Liver (tissue), 8 donors: ENCODE measurements at regions not wholly inside any gene's neighbourhood (a gene's known extent, or its start where the extent isn't known, plus 50 kb on each side); places are given as distances from the start of the nearest gene placed in this dataset.

Experiments
- DNase-seq: peaks from one replicate; pipeline ENCODE4 v3.0.0-alpha.2; 2017; ENCODE audit warnings: low spot score
- H3K27ac ChIP-seq, 2 donors: one replicate each; pipeline ENCODE4 v1.7.0; 2013; ENCODE audit warnings: inconsistent platforms in 2 of 2, low read length in 2 of 2, control low read depth in 1 of 2, low read depth in 1 of 2, mild to moderate bottlenecking in 1 of 2
- H3K27me3 ChIP-seq, 4 donors: one replicate each; pipeline versions ENCODE4 v1.6.1 to v1.7.0; 2013; ENCODE audit warnings: low read length in 3 of 4, inconsistent platforms in 1 of 4, mild to moderate bottlenecking in 1 of 4, moderate library complexity in 1 of 4; ENCODE audit not compliant: control insufficient read depth in 4 of 4, insufficient read depth in 4 of 4
- H3K36me3 ChIP-seq, 4 donors: one replicate each; pipeline versions ENCODE4 v1.6.1 to v1.7.0; 2013; ENCODE audit warnings: low read length in 3 of 4, mild to moderate bottlenecking in 3 of 4, low read depth in 1 of 4, moderate library complexity in 1 of 4; ENCODE audit not compliant: control insufficient read depth in 4 of 4, insufficient read depth in 3 of 4
- H3K4me1 ChIP-seq, 4 donors: one replicate each; pipeline versions ENCODE4 v1.6.1 to v1.7.0; 2013; ENCODE audit warnings: low read length in 3 of 4, mild to moderate bottlenecking in 3 of 4, moderate library complexity in 1 of 4; ENCODE audit not compliant: control insufficient read depth in 4 of 4, insufficient read depth in 4 of 4
- H3K4me3 ChIP-seq, 3 donors: one replicate each; pipeline versions ENCODE4 v1.6.1 to v1.7.0; 2013; ENCODE audit warnings: low read length in 3 of 3, control low read depth in 1 of 3, low read depth in 1 of 3, mild to moderate bottlenecking in 1 of 3
- H3K9ac ChIP-seq, 2 donors: one replicate each; pipeline ENCODE4 v1.7.0; 2013; ENCODE audit warnings: low read length in 2 of 2, mild to moderate bottlenecking in 2 of 2, moderate library complexity in 2 of 2, control low read depth in 1 of 2, low read depth in 1 of 2
- H3K9me3 ChIP-seq, 4 donors: one replicate each; pipeline versions ENCODE4 v1.6.1 to v1.7.0; 2013; ENCODE audit warnings: low read length in 3 of 4; ENCODE audit not compliant: control insufficient read depth in 4 of 4
- ATF3 ChIP-seq: IDR thresholded peaks from 2 replicates; pipeline ENCODE4 v1.6.1; 2016; ENCODE audit warnings: antibody characterized with exemption
- EGR1 ChIP-seq, 2 donors: IDR thresholded peaks; 2 replicates each; pipeline ENCODE4 v1.6.1; 2016 to 2018; ENCODE audit warnings: antibody characterized with exemption in 2 of 2, low read depth in 2 of 2
- FOXA1 ChIP-seq: IDR thresholded peaks from 2 replicates; pipeline ENCODE4 v1.6.1; 2016; ENCODE audit warnings: antibody characterized with exemption
- FOXA2 ChIP-seq: IDR thresholded peaks from 2 replicates; pipeline ENCODE4 v1.6.1; 2016; ENCODE audit warnings: antibody characterized with exemption
- GABPA ChIP-seq, 2 donors: IDR thresholded peaks in 1 of 2; conservative IDR thresholded peaks in 1 of 2; 2 replicates each; pipeline ENCODE4 v1.6.1; 2016; ENCODE audit warnings: antibody characterized with exemption in 2 of 2, mild to moderate bottlenecking in 1 of 2, moderate library complexity in 1 of 2
- HNF4A ChIP-seq, 2 donors: conservative IDR thresholded peaks; 2 replicates each; pipeline ENCODE4 v1.6.1; 2016; ENCODE audit warnings: antibody characterized with exemption in 2 of 2, mild to moderate bottlenecking in 2 of 2
- HNF4G ChIP-seq: IDR thresholded peaks from 2 replicates; pipeline ENCODE4 v1.6.1; 2016; ENCODE audit warnings: antibody characterized with exemption
- JUND ChIP-seq, 2 donors: IDR thresholded peaks; 2 replicates each; pipeline ENCODE4 v1.6.1; 2016; ENCODE audit warnings: antibody characterized with exemption in 2 of 2
- NR2F2 ChIP-seq: IDR thresholded peaks from 2 replicates; pipeline ENCODE4 v1.6.1; 2016; ENCODE audit warnings: antibody characterized with exemption
- RAD21 ChIP-seq, 2 donors: IDR thresholded peaks; 2 replicates each; pipeline ENCODE4 v1.6.1; 2016; ENCODE audit warnings: antibody characterized with exemption in 2 of 2, mild to moderate bottlenecking in 2 of 2
- REST ChIP-seq: IDR thresholded peaks from 2 replicates; pipeline ENCODE4 v1.6.1; 2016; ENCODE audit warnings: antibody characterized with exemption, mild to moderate bottlenecking
- RXRA ChIP-seq, 2 donors: IDR thresholded peaks; 2 replicates each; pipeline ENCODE4 v1.6.1; 2017 to 2018; ENCODE audit warnings: antibody characterized with exemption in 2 of 2, mild to moderate bottlenecking in 1 of 2
- SP1 ChIP-seq: IDR thresholded peaks from 2 replicates; pipeline ENCODE4 v1.6.1; 2018; ENCODE audit warnings: antibody characterized with exemption, mild to moderate bottlenecking
- TAF1 ChIP-seq: conservative IDR thresholded peaks from 2 replicates; pipeline ENCODE4 v1.6.1; 2016; ENCODE audit warnings: antibody characterized with exemption, mild to moderate bottlenecking
- YY1 ChIP-seq: IDR thresholded peaks from 2 replicates; pipeline ENCODE4 v1.6.1; 2016; ENCODE audit warnings: antibody characterized with exemption, mild to moderate bottlenecking
- WGBS: extraction: QIAGEN DNeasy Blood & Tissue Kit; methylation state at CpG from one replicate; pipeline ENCODE4 v1.1.7; 2013; 5-methylcytosine and 5-hydroxymethylcytosine counted together
- TF ChIP-seq, protein P1 (sequence below): fragments of 150-350 bp; IDR thresholded peaks from 2 replicates; pipeline ENCODE4 v1.5.1; 2017; ENCODE audit warnings: improper control_type of control experiment, low read depth, low read length; ENCODE audit not compliant: missing input control
- TF ChIP-seq, protein P2 (sequence below): IDR thresholded peaks from 2 replicates; pipeline ENCODE4 v1.6.1; 2016; ENCODE audit warnings: antibody characterized with exemption
- TF ChIP-seq, protein P3 (sequence below): IDR thresholded peaks from 2 replicates; pipeline ENCODE4 v1.6.1; 2016; ENCODE audit warnings: antibody characterized with exemption
- donor health status: healthy.
- donor health status: healthy.
- donor health status: healthy.
- donor health status: healthy.
- donor health status: healthy.

- DNase-seq: no peak
- Histone ChIP-seq H3K4me3 (no peak overlapping the region), H3K36me3 (no peaks in the 10 kb centered on the region), H3K27ac (no peak overlapping the region), H3K27me3 (no peaks in the 10 kb centered on the region), H3K9me3 (peaks cover 0 to 5% (median 0%) of the 10 kb centered on the region in 4 donors), H3K4me1 (no peaks in the 10 kb centered on the region), H3K9ac (no peak overlapping the region)
- 57% methylated on average over 1 of the region's 1 CpG for WGBS
- no peak for TF ChIP-seq REST
- no peak for TF ChIP-seq HNF4G
- TF ChIP-seq YY1: no peak
- no peak for TF ChIP-seq JUND (IDR thresholded peaks at IDR 0.05)
- TF ChIP-seq, protein P1, sequence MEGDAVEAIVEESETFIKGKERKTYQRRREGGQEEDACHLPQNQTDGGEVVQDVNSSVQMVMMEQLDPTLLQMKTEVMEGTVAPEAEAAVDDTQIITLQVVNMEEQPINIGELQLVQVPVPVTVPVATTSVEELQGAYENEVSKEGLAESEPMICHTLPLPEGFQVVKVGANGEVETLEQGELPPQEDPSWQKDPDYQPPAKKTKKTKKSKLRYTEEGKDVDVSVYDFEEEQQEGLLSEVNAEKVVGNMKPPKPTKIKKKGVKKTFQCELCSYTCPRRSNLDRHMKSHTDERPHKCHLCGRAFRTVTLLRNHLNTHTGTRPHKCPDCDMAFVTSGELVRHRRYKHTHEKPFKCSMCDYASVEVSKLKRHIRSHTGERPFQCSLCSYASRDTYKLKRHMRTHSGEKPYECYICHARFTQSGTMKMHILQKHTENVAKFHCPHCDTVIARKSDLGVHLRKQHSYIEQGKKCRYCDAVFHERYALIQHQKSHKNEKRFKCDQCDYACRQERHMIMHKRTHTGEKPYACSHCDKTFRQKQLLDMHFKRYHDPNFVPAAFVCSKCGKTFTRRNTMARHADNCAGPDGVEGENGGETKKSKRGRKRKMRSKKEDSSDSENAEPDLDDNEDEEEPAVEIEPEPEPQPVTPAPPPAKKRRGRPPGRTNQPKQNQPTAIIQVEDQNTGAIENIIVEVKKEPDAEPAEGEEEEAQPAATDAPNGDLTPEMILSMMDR: no peak
- no peak for TF ChIP-seq NR2F2
- no peak for TF ChIP-seq HNF4A (conservative IDR thresholded peaks at IDR 0.05)
- TF ChIP-seq FOXA1: no peak
- TF ChIP-seq, protein P2, sequence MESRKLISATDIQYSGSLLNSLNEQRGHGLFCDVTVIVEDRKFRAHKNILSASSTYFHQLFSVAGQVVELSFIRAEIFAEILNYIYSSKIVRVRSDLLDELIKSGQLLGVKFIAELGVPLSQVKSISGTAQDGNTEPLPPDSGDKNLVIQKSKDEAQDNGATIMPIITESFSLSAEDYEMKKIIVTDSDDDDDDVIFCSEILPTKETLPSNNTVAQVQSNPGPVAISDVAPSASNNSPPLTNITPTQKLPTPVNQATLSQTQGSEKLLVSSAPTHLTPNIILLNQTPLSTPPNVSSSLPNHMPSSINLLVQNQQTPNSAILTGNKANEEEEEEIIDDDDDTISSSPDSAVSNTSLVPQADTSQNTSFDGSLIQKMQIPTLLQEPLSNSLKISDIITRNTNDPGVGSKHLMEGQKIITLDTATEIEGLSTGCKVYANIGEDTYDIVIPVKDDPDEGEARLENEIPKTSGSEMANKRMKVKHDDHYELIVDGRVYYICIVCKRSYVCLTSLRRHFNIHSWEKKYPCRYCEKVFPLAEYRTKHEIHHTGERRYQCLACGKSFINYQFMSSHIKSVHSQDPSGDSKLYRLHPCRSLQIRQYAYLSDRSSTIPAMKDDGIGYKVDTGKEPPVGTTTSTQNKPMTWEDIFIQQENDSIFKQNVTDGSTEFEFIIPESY: no peak
- TF ChIP-seq TAF1: no peak
- TF ChIP-seq, protein P3, sequence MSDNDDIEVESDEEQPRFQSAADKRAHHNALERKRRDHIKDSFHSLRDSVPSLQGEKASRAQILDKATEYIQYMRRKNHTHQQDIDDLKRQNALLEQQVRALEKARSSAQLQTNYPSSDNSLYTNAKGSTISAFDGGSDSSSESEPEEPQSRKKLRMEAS: no peak
- TF ChIP-seq ATF3: no peak
- no peak for TF ChIP-seq EGR1 (IDR thresholded peaks at IDR 0.05; ENCODE audit: low read depth in 2 of 2)
- no peak for TF ChIP-seq RAD21 (IDR thresholded peaks at IDR 0.05)
- TF ChIP-seq FOXA2: no peak
- TF ChIP-seq SP1: no peak
- no peak for TF ChIP-seq RXRA (IDR thresholded peaks at IDR 0.05)
These were observed 481.8 kb downstream of the SEMA3D start for GRCh38 chr7:84705079-84705478.

GRCh38 chr7:84704380-84704779 is 482.5 kb downstream of the SEMA3D start:
- Histone ChIP-seq H3K9ac (no peak overlapping the region), H3K36me3 (no peaks in the 10 kb centered on the region), H3K4me3 (no peak overlapping the region), H3K4me1 (no peaks in the 10 kb centered on the region), H3K27me3 (no peaks in the 10 kb centered on the region), H3K9me3 (peaks cover 0 to 5% (median 0%) of the 10 kb centered on the region in 4 donors), H3K27ac (no peak overlapping the region)
- 70% methylated on average over 4 of the region's 4 CpGs for WGBS
- no peak for DNase-seq
- TF ChIP-seq YY1 (no peak), ATF3 (no peak), FOXA1 (no peak), NR2F2 (no peak), GABPA (IDR thresholded peaks at IDR 0.05 in 1 of 2, conservative IDR thresholded peaks at IDR 0.05 in 1 of 2) (no peak), HNF4A (conservative IDR thresholded peaks at IDR 0.05) (no peak), JUND (IDR thresholded peaks at IDR 0.05) (no peak), HNF4G (no peak), RXRA (IDR thresholded peaks at IDR 0.05) (no peak)
- TF ChIP-seq, protein P3: no peak
